Right cardiac atrium (tissue), 5 donors: ENCODE measurements at regions not wholly inside any gene's neighbourhood (a gene's known extent, or its start where the extent isn't known, plus 50 kb on each side); places are given as distances from the start of the nearest gene placed in this dataset.
"Not testable (repeated sequence)": the region's sequence is repeated elsewhere in the genome, so short reads cannot be mapped to it uniquely, and the experiment has no call there.

Source experiments
- ATAC-seq, 2 donors: fragments of 200-7000 bp; cut with Tn5 transposase; one replicate each; pipeline versions ENCODE4 v1.8.0 to v1.9.1; 2020; ENCODE audit warnings: moderate library complexity in 2 of 2, mild to moderate bottlenecking in 1 of 2
- DNase-seq, 3 donors: peaks; one replicate each; pipeline ENCODE4 v3.0.0-alpha.2; 2020
- H3K27ac ChIP-seq: one replicate; pipeline ENCODE4 v1.5.1; 2013; ENCODE audit warnings: mild to moderate bottlenecking, low read length, control low read depth, moderate library complexity
- H3K27me3 ChIP-seq: one replicate; pipeline ENCODE4 v1.6.1; 2013; ENCODE audit not compliant: control insufficient read depth, insufficient read depth
- H3K4me1 ChIP-seq: one replicate; pipeline ENCODE4 v1.6.1; 2013; ENCODE audit warnings: low read length; ENCODE audit not compliant: control insufficient read depth, insufficient read depth
- H3K4me3 ChIP-seq: one replicate; pipeline ENCODE4 v1.5.1; 2013; ENCODE audit warnings: low read length, control low read depth
- H3K9me3 ChIP-seq: one replicate; pipeline ENCODE4 v1.6.1; 2013; ENCODE audit warnings: low read length; ENCODE audit not compliant: control insufficient read depth
- WGBS: extraction: QIAGEN DNeasy Blood & Tissue Kit; methylation state at CpG from one replicate; pipeline ENCODE4 v1.1.7; 2013; 5-methylcytosine and 5-hydroxymethylcytosine counted together
- intact Hi-C, 4 donors: fragments of 100-400 bp; cut with DNase I; formaldehyde crosslinking; loops; one replicate each; pipeline versions ENCODE4 v1.11.0 to v1.14.0; 2022 to 2023
- donor health status: healthy with polysubstance abuse.
- donor health status: DM: no; HTN: yes; CAD: no.
- donor health status: DM: no; HTN: no; CAD: no.
- donor health status: DM: no; HTN: yes; CAD: no; lungs with severe emphysema.
- donor health status: DM: yes; HTN: yes; CAD: no.

- H3K4me3 ChIP-seq, result no peak overlapping the region
- H3K27me3 ChIP-seq, result no peaks in the 10 kb centered on the region
- H3K9me3 ChIP-seq, result no peaks in the 10 kb centered on the region
- intact Hi-C loops, result no loop called here
- H3K4me1 ChIP-seq, result no peaks in the 10 kb centered on the region
- DNase-seq (no peak), ATAC-seq (no peak)
- 73% methylated on average over 2 of the region's 2 CpGs for WGBS
- H3K27ac ChIP-seq, result no peak overlapping the region
Measured at GRCh38 chr1:233816348-233816747, 88.1 kb upstream of the SLC35F3 start.

GRCh38 chr1:233819042-233819441, 85.4 kb upstream of the SLC35F3 start:
- Histone ChIP-seq H3K4me3 (no peak overlapping the region), H3K27ac (no peak overlapping the region), H3K9me3 (peaks cover 2% of the 10 kb centered on the region), H3K4me1 (no peaks in the 10 kb centered on the region), H3K27me3 (no peaks in the 10 kb centered on the region)
- intact Hi-C loops, result no loop called here
- WGBS, result 31% methylated on average over 1 of the region's 1 CpG
- ATAC-seq (no peak), DNase-seq (no peak)

- H3K4me3 ChIP-seq, H3K4me1 ChIP-seq, H3K9me3 ChIP-seq, H3K27ac ChIP-seq, H3K27me3 ChIP-seq, ATAC-seq, intact Hi-C loops, DNase-seq: not testable (repeated sequence)
- WGBS, result 89% methylated on average over 2 of the region's 2 CpGs
Measured at GRCh38 chr1:233824179-233824578, 80.3 kb upstream of the SLC35F3 start.

GRCh38 chr1:233827937-233828336, 76.5 kb upstream of the SLC35F3 start:
- H3K4me1 ChIP-seq, H3K27me3 ChIP-seq, intact Hi-C loops, H3K27ac ChIP-seq, H3K4me3 ChIP-seq, DNase-seq, H3K9me3 ChIP-seq, ATAC-seq: not testable (repeated sequence)
- 74% methylated on average over 2 of the region's 2 CpGs for WGBS

GRCh38 chr1:233828480-233828879, 76.0 kb upstream of the SLC35F3 start:
- ATAC-seq (no peak), DNase-seq (no peak)
- H3K4me1 ChIP-seq, result no peaks in the 10 kb centered on the region
- no peaks in the 10 kb centered on the region for H3K9me3 ChIP-seq
- intact Hi-C loops, result no loop called here
- no peaks in the 10 kb centered on the region for H3K27me3 ChIP-seq
- no peak overlapping the region for H3K4me3 ChIP-seq
- H3K27ac ChIP-seq, result no peak overlapping the region

- Histone ChIP-seq H3K9me3 (no peaks in the 10 kb centered on the region), H3K27me3 (no peaks in the 10 kb centered on the region), H3K27ac (no peak overlapping the region), H3K4me1 (no peaks in the 10 kb centered on the region), H3K4me3 (no peak overlapping the region)
- ATAC-seq (no peak), DNase-seq (no peak)
- 96% methylated on average over 2 of the region's 2 CpGs for WGBS
- intact Hi-C loops, result no loop called here
Measured at GRCh38 chr1:233834609-233835008, 69.9 kb upstream of the SLC35F3 start.

GRCh38 chr1:233838207-233838606, 66.3 kb upstream of the SLC35F3 start:
- H3K4me3 ChIP-seq, H3K4me1 ChIP-seq, H3K27me3 ChIP-seq, DNase-seq, intact Hi-C loops, H3K27ac ChIP-seq, ATAC-seq, H3K9me3 ChIP-seq: not testable (repeated sequence)
- 93% methylated on average over 4 of the region's 4 CpGs for WGBS

GRCh38 chr1:233843525-233844204, 60.8 kb upstream of the SLC35F3 start:
- Histone ChIP-seq H3K27ac (no peak overlapping the region), H3K4me1 (no peaks in the 10 kb centered on the region), H3K27me3 (no peaks in the 10 kb centered on the region), H3K4me3 (no peak overlapping the region), H3K9me3 (no peaks in the 10 kb centered on the region)
- intact Hi-C loops, result no loop called here
- WGBS, result 68% methylated on average over 9 of the region's 9 CpGs
- ATAC-seq, result no peak
- no peak for DNase-seq

GRCh38 chr1:233844275-233844674, 60.2 kb upstream of the SLC35F3 start:
- no peak for ATAC-seq
- WGBS, result 96% methylated on average over 2 of the region's 2 CpGs

GRCh38 chr1:233844692-233845091, 59.8 kb upstream of the SLC35F3 start:
- Histone ChIP-seq H3K27ac (no peak overlapping the region), H3K4me1 (no peaks in the 10 kb centered on the region), H3K27me3 (no peaks in the 10 kb centered on the region), H3K9me3 (no peaks in the 10 kb centered on the region), H3K4me3 (no peak overlapping the region)
- intact Hi-C loops, result no loop called here
- WGBS, result 25% methylated on average over 2 of the region's 2 CpGs
- ATAC-seq (no peak), DNase-seq (no peak)

More at GRCh38 chr1:233844275-233844674, 60.2 kb upstream of the SLC35F3 start:
- Histone ChIP-seq H3K4me1 (no peaks in the 10 kb centered on the region), H3K4me3 (no peak overlapping the region), H3K27ac (no peak overlapping the region), H3K27me3 (no peaks in the 10 kb centered on the region), H3K9me3 (no peaks in the 10 kb centered on the region)
- DNase-seq, result no peak
- intact Hi-C loops, result no loop called here
